ENCODE measurements at regions not wholly inside any gene's neighbourhood (a gene's known extent, or its start where the extent isn't known, plus 50 kb on each side); places are given as distances from the start of the nearest gene placed in this dataset.
A peak's percentile ranks its signal among the peaks of the same experiment; 100 is the strongest.
"Not testable (repeated sequence)": the region's sequence is repeated elsewhere in the genome, so short reads cannot be mapped to it uniquely, and the experiment has no call there.

- peak; percentile 0 for DNase-seq
These were observed 1643.5 kb downstream of the TP53TG3F start for GRCh38 chr16:35102780-35103403.

DNA sequence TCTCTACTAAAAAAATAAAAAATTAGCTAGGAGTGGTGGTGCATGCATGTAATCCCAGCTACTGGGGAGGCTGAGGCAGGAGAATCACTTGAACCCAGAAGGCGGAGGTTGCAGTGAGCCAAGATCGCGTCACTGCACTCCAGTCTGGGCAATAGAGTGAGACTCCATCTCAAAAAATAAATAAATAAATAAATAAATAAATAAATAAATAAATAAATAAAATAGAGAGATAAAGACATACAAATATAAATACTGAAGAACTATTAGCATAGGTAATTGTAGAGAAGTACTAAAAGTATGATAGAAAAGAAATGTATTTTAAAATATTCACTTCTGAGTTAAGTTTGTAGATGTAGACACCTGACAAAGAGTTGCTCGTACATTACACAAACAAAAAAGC lies 1652.4 kb downstream of the TP53TG3F start:
- not testable (repeated sequence) for DNase-seq

DNA sequence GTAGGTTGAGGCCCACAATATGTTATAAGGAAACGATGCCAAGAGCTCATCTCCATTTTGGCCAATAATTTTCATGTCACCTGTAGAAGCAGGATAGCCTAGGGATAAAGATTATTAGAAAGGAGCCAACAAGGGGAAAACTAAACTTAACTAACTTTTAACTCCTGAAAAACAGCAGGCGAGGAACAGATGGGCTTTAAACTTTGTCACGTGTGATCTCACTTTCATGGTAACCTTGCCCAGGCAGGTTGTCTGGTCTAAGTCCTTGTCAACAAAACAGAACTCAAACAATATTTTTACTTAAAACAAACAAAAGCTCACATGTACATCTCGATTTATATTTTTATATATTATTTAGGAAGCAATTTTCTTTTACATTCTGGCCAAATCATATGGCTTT lies 1672.0 kb downstream of the TP53TG3F start:
- DNase-seq: no peak

GRCh38 chr16:35134471-35134870 lies 1675.1 kb downstream of the TP53TG3F start:
- DNase-seq: no peak

GRCh38 chr16:35140293-35140986 lies 1681.0 kb downstream of the TP53TG3F start:
- DNase-seq: no peak

DNA sequence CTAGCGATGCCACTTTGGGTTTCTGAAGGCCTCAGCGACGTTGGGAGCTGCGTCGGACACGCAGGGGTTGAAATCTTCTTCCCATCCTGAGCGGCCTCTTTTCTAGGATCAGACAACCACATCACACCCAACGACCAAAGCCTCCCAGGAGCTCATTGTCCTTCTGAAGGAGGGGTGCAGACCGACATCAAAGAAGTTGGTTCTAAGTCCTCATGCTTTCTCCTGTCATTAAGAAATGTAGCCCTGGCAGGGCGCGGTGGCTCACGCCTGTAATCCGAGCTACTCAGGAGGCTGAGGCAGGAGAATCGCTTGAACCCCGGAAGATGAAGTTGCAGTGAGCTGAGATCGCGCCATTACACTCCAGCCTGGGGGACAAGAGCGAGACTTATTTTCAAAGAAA lies 1681.9 kb downstream of the TP53TG3F start:
- no peak for DNase-seq

DNA sequence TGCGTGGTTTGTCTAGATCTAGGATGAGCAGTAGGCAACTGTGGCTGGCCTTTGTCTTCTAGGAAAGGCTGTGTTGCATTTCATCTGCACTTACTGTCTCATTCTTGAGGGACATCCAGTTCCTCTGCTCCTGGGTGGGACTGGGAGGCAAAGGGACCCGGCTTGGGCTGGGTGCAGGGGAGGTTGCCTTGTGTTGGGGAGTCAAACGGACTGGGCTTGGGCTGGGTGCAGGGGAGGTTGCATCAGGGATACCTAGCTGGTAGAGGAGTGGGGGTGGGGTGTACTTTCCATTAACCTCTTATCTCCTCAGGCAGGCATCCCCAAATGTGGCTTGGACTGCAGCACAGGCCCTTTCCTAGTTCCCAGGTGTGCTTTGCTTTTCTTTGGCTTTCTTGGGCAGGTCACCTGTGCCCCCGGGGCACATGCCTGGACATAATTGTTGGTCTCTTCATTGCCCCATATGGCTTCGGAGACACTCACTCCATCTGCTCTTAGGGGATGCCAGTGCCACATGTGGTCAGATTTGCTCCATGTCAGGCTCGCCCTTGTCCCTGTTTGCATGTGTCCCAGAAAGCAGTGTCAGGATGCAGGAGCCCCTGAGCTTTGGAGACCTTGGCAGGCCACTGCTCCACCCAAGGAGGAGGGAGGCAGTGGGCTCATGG lies 1682.9 kb downstream of the TP53TG3F start:
- DNase-seq: no peak

GRCh38 chr16:35142809-35143192 lies 1683.4 kb downstream of the TP53TG3F start:
- no peak for DNase-seq

DNA sequence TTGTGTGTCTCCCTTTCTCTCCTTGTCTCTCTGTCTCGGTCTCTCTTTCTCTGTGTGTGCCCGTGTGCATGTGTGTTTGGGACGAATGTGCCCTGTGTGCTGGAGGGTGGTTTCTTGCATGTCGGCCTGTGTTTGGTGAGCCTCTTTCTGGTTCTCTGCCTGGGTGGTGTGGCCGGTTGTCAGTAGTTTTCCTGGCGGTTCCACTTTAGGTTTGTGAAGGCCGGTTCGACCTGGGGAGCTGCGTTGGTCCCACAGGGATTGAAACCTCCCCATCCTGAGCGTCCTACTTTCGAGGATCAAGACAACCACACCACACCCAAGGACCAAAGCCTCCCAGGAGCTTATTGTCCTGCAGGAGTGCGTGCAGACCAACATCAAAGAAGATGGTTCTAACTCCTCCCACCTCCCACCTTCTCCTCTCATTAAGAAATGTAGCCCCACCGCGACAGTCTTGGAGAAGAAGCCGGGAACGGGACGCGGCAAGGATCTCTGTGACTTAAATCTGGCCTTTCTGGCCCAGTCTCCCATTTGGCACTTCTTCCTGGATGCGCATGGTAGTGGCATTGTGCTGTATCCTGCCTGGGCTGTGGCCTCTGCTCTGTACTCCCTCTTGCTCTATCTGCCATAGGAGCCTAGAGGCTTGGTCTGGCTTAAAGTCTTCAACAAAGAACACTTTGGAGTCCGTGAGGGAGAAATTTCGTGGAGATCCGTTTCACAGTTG lies 1685.0 kb downstream of the TP53TG3F start:
- no peak for DNase-seq

DNA sequence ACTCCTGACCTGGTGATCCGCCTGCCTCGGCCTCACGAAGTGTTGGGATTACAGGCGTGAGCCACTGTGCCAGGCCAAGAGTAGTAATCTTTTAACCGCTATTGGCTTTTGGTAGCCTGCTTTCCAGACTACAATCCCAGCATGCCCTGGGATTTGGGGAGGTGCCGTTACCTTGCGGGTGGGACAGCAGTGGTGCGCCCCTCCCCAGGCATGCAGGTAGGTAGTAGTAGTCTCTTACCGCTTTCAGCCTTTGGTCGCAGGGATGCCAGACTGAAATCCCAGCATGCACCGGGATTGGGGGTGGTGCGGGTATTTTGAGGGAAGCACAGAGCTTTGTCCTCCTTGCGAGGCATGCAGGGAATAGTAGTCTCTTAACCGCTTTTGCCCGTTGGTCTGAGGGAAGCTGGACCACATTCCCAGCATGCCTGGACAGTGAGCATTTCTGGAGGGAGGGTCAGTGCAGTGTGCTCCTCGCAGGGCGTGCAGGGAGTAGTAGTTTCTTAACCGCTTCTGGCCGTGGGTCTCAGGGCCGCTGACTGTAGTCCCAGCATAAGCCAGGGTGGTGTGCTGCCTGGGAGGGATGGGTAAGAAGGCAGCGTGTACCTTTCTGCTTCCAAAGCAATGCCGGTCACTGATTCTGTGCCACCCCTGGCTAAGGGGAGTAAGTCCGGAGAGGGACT lies 1686.8 kb downstream of the TP53TG3F start:
- DNase-seq: no peak

GRCh38 chr16:35146723-35147458 lies 1687.5 kb downstream of the TP53TG3F start:
- DNase-seq: no peak

DNA sequence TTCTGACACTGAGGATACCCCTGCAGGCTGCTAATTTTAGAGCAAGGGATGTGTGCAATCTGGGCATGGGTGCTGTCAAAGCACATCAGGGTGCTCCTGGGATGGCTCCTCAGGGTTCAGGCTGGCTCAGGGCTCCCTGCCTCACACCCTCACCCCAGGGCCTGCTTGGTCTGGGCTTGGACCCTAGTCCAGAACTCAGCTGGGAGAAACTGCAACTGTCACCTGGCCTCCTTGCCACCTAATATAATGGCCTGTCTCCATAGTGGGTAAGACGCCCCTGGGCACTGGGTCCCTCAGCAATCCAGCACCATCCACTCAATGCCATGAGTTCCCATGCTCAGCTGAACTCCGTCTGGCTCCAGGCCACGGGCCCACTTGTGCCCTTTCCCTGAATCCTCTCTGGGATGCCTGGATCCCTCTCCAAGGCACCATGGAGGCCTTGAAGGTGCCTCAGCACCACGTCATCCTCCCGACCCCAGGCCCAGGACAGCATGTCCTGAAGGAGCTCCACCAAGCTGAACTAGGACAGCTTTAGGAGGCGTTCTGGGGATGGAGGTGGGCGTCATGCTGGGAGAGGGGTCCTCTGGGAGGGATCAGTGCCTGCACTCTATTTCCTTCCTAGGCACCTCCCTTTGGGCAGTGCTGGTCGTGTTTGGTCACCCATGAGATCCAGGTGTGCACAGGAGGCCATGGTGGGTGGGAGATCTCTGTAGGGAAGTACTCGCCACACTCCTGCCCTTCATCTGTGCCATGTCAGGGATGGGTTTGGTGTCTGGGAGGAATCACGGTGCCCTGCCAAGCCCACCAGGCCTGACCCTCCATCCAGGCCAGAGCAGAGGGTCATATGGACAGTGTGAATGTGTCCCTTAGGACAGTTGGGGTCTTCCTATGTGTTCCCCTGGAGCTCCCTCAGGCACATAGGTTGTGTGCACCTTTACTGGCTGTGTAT lies 1688.4 kb downstream of the TP53TG3F start:
- DNase-seq: no peak

DNA sequence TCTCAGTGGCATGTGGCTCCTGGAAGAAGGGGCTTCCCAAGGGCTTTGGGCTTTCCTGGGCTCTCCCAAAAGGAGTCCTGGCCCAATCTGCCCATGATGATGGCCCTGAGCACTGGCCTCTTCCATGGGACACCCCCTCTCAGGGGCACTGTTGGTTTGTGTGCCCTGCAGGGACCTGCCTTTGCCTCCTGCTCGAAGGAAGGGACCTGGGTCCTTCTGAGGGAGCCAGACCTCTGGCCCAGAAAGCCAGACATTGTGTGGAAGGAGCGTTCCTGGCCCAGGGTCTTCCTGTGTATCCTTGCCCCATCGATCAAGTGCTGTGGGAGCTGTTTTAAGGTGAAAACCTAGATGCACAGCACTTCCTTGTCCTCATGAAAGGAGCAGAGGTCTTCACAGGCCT lies 1689.3 kb downstream of the TP53TG3F start:
- DNase-seq: no peak

- DNase-seq: no peak
These were observed 1690.1 kb downstream of the TP53TG3F start for GRCh38 chr16:35149550-35149949.

GRCh38 chr16:35150805-35151312 lies 1691.4 kb downstream of the TP53TG3F start:
- DNase-seq: no peak

- no peak for DNase-seq
These were observed 1692.7 kb downstream of the TP53TG3F start for GRCh38 chr16:35152067-35152627.

- DNase-seq: no peak
These were observed 1695.2 kb downstream of the TP53TG3F start for GRCh38 chr16:35154627-35155026.

DNA sequence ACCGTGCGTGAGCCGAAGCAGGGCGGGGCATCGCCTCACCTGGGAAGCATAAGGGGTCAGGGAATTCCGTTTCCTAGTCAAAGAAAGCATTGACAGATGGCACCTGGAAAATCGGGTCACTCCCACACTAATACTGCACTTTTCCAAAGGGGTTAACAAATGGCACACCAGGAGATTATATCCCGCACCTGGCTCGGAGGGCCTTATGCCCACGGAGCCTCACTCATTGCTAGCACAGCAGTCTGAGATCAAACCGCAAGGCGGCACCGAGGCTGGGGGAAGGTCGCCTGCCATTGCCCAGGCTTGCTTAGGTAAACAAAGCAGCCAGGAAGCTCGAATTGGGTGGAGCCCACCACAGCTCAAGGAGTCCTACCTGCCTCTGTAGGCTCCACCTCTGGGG lies 1698.1 kb downstream of the TP53TG3F start:
- not testable (repeated sequence) for DNase-seq

DNA sequence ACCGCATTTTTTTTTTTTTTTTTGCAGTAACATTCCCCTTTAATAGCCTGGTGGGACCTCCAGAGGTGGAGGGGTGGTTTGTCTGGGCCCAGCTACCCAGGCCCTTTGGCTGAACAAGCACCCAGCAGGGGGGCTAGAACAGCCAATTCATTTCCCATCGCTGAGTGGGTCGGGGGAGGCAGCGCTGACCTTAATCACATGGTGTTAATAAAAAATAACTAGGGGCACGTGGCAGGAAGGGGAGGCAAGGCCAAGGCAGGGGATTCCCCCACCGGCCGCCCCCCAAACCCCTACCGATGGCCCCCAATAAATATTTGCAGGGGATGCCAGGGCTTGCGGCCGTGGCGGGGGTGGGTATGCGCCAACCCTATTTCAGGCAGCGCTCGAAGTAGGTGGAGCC lies 1709.9 kb downstream of the TP53TG3F start:
- DNase-seq: not testable (repeated sequence)

GRCh38 chr16:35170061-35170460 lies 1710.6 kb downstream of the TP53TG3F start:
- DNase-seq: not testable (repeated sequence)
